HL-60 (cell line): ENCODE measurements at regions not wholly inside any gene's neighbourhood (a gene's known extent, or its start where the extent isn't known, plus 50 kb on each side); places are given as distances from the start of the nearest gene placed in this dataset.

Experiments used
- DNase-seq, 2 experiments: peaks; one replicate each; pipeline ENCODE4 v3.0.0-alpha.2; 2010 to 2020; ENCODE audit warnings: low read depth in 1 of 2, low spot score in 1 of 2
- H3K27ac ChIP-seq: fragments of 250-450 bp; sonication (Bioruptor Pico); replicated peaks from 2 replicates; pipeline ENCODE4 v1.5.1; 2020; ENCODE audit warnings: mild to moderate bottlenecking, moderate library complexity
- H3K27me3 ChIP-seq: fragments of 250-450 bp; sonication (Bioruptor Pico); 2 replicates; pipeline ENCODE4 v1.5.1; 2021; ENCODE audit warnings: mild to moderate bottlenecking, moderate library complexity; ENCODE audit not compliant: insufficient read depth, poor library complexity, severe bottlenecking
- H3K4me3 ChIP-seq: replicated peaks from 2 replicates; pipeline ENCODE4 v1.5.1; 2011; ENCODE audit warnings: mild to moderate bottlenecking, control low read depth, low read length; ENCODE audit not compliant: insufficient read depth
- CTCF ChIP-seq: IDR thresholded peaks from one replicate; pipeline ENCODE4 v1.5.1; 2011; ENCODE audit warnings: low read length, control low read depth, inconsistent platforms; ENCODE audit not compliant: insufficient read depth
- GABPA ChIP-seq: IDR thresholded peaks from 2 replicates; pipeline ENCODE4 v1.6.1; 2012; ENCODE audit warnings: low read depth
- POLR2AphosphoS5 ChIP-seq: IDR thresholded peaks from 2 replicates; pipeline ENCODE4 v1.6.1; 2012; ENCODE audit warnings: low read depth
- SPI1 ChIP-seq: IDR thresholded peaks from 2 replicates; pipeline ENCODE4 v1.6.1; 2012; ENCODE audit warnings: low read depth, mild to moderate bottlenecking, borderline replicate concordance
- TF ChIP-seq, protein P1 (sequence below): IDR thresholded peaks from 2 replicates; pipeline ENCODE4 v1.6.1; 2012; ENCODE audit warnings: low read depth; ENCODE audit not compliant: insufficient replicate concordance

GRCh38 chr2:155905657-155906056 is 426.9 kb downstream of the NR4A2 start:
- no peaks in the 10 kb centered on the region for H3K27me3 ChIP-seq
- TF ChIP-seq GABPA, result no peak
- TF ChIP-seq, protein P1, sequence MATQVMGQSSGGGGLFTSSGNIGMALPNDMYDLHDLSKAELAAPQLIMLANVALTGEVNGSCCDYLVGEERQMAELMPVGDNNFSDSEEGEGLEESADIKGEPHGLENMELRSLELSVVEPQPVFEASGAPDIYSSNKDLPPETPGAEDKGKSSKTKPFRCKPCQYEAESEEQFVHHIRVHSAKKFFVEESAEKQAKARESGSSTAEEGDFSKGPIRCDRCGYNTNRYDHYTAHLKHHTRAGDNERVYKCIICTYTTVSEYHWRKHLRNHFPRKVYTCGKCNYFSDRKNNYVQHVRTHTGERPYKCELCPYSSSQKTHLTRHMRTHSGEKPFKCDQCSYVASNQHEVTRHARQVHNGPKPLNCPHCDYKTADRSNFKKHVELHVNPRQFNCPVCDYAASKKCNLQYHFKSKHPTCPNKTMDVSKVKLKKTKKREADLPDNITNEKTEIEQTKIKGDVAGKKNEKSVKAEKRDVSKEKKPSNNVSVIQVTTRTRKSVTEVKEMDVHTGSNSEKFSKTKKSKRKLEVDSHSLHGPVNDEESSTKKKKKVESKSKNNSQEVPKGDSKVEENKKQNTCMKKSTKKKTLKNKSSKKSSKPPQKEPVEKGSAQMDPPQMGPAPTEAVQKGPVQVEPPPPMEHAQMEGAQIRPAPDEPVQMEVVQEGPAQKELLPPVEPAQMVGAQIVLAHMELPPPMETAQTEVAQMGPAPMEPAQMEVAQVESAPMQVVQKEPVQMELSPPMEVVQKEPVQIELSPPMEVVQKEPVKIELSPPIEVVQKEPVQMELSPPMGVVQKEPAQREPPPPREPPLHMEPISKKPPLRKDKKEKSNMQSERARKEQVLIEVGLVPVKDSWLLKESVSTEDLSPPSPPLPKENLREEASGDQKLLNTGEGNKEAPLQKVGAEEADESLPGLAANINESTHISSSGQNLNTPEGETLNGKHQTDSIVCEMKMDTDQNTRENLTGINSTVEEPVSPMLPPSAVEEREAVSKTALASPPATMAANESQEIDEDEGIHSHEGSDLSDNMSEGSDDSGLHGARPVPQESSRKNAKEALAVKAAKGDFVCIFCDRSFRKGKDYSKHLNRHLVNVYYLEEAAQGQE, result no peak
- TF ChIP-seq POLR2AphosphoS5, result no peak
- TF ChIP-seq SPI1, result no peak
- no peak for TF ChIP-seq CTCF
- DNase-seq, result no peak
- no peak overlapping the region for H3K4me3 ChIP-seq
- H3K27ac ChIP-seq, result no peak overlapping the region

DNA sequence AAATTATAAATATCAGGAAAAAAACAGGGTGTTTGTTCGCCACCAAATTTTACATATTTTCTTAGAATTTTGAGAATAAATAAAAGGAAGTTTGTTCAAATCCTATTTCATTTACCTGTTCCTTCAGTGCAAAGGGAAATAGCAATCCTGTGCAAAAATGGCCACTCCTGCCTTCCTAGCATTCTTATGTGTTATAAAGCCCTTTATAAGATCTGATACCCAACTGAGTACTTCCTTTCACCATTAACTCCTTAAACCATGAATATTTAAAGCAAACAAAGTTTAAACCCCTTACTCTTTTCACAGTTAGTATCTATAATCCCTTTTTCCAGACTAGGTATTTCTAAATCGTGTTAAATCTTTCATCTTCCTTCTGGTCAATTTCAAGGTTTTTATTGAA is 427.8 kb downstream of the NR4A2 start:
- no peak for DNase-seq
- no peak for TF ChIP-seq CTCF
- no peak for TF ChIP-seq GABPA
- TF ChIP-seq, protein P1, result no peak
- TF ChIP-seq SPI1, result no peak
- TF ChIP-seq POLR2AphosphoS5, result no peak
- Histone ChIP-seq H3K4me3 (no peak overlapping the region), H3K27me3 (no peaks in the 10 kb centered on the region), H3K27ac (no peak overlapping the region)

DNA sequence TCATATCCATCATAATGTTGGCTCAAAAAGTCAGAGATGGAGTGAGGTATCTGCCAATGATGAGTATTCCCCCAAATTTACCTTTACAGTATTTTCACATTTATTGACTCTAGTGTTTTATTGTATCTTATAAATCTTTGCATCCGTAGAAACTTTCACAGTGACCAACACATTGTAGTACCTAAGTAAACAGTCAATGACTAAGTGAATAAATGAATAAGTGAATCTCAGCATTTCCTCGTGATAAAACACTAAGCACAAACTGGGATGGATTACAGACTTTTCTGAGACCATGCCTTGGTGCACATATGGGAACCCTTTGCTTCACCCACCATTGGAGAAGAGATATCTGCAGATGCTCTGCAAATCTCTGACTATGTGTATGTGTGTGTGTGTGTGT is 429.9 kb downstream of the NR4A2 start:
- DNase-seq, result no peak
- Histone ChIP-seq H3K27ac (no peak overlapping the region), H3K4me3 (no peak overlapping the region), H3K27me3 (no peaks in the 10 kb centered on the region)
- no peak for TF ChIP-seq POLR2AphosphoS5
- TF ChIP-seq, protein P1, result no peak
- TF ChIP-seq GABPA, result no peak
- no peak for TF ChIP-seq SPI1
- TF ChIP-seq CTCF, result no peak
